ENCODE measurements at regions not wholly inside any gene's neighbourhood (a gene's known extent, or its start where the extent isn't known, plus 50 kb on each side); places are given as distances from the start of the nearest gene placed in this dataset.

DNA sequence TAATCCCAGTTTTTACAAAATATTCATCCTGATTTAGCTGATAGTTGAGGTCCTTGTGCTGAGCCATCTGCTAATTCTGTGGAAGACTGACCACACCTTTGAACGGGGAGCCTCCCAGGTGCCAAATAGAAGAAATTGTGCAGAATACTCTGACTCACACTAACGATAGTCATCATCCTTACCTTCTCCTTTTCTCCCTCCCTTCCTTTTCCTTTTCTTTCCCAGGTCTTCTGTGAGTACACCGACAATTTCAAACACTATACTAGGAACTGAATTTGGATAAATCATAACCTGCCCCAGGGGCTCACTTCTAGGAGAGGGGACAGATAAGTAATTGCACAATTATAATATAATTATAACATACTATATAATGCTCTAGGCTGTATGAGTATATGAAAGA, 73.1 kb upstream of the CTSC start:
- no peak for DNase-seq (ENCODE audit: low read depth in 1 of 2, low spot score in 1 of 2)
- Histone ChIP-seq H3K27me3 (ENCODE audit: insufficient read depth, poor library complexity, severe bottlenecking) (no peaks in the 10 kb centered on the region), H3K27ac (replicated peaks) (no peak overlapping the region), H3K4me3 (replicated peaks; ENCODE audit: insufficient read depth, low read length) (no peak overlapping the region)
- TF ChIP-seq, protein P1, sequence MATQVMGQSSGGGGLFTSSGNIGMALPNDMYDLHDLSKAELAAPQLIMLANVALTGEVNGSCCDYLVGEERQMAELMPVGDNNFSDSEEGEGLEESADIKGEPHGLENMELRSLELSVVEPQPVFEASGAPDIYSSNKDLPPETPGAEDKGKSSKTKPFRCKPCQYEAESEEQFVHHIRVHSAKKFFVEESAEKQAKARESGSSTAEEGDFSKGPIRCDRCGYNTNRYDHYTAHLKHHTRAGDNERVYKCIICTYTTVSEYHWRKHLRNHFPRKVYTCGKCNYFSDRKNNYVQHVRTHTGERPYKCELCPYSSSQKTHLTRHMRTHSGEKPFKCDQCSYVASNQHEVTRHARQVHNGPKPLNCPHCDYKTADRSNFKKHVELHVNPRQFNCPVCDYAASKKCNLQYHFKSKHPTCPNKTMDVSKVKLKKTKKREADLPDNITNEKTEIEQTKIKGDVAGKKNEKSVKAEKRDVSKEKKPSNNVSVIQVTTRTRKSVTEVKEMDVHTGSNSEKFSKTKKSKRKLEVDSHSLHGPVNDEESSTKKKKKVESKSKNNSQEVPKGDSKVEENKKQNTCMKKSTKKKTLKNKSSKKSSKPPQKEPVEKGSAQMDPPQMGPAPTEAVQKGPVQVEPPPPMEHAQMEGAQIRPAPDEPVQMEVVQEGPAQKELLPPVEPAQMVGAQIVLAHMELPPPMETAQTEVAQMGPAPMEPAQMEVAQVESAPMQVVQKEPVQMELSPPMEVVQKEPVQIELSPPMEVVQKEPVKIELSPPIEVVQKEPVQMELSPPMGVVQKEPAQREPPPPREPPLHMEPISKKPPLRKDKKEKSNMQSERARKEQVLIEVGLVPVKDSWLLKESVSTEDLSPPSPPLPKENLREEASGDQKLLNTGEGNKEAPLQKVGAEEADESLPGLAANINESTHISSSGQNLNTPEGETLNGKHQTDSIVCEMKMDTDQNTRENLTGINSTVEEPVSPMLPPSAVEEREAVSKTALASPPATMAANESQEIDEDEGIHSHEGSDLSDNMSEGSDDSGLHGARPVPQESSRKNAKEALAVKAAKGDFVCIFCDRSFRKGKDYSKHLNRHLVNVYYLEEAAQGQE (IDR thresholded peaks at IDR 0.05; ENCODE audit: insufficient replicate concordance, low read depth): no peak
- TF ChIP-seq GABPA (IDR thresholded peaks at IDR 0.05; ENCODE audit: low read depth) (no peak), SPI1 (IDR thresholded peaks at IDR 0.05; ENCODE audit: borderline replicate concordance, low read depth) (no peak), POLR2AphosphoS5 (IDR thresholded peaks at IDR 0.05; ENCODE audit: low read depth) (no peak)
- TF ChIP-seq, protein P2, sequence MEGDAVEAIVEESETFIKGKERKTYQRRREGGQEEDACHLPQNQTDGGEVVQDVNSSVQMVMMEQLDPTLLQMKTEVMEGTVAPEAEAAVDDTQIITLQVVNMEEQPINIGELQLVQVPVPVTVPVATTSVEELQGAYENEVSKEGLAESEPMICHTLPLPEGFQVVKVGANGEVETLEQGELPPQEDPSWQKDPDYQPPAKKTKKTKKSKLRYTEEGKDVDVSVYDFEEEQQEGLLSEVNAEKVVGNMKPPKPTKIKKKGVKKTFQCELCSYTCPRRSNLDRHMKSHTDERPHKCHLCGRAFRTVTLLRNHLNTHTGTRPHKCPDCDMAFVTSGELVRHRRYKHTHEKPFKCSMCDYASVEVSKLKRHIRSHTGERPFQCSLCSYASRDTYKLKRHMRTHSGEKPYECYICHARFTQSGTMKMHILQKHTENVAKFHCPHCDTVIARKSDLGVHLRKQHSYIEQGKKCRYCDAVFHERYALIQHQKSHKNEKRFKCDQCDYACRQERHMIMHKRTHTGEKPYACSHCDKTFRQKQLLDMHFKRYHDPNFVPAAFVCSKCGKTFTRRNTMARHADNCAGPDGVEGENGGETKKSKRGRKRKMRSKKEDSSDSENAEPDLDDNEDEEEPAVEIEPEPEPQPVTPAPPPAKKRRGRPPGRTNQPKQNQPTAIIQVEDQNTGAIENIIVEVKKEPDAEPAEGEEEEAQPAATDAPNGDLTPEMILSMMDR (IDR thresholded peaks at IDR 0.05; ENCODE audit: insufficient read depth, low read length): no peak

DNA sequence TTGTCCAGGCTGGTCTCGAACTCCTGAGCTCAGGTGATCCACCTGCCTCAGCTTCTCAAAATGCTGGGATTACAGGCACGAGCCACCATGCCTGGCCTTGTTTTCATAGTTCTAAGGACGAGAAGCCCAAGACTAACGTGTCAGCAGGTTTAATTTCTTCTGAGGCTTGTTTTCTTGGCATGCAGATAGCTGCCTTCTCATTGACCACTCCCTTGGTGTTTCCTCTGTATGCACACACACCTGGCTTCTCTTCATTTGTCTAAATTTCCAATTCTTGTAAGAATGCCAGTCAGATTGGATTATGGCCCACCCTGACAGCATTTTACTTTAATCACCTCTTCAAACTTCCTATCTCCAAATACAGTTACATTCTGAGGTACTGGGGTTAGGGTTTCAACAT, 72.5 kb upstream of the CTSC start:
- H3K27ac ChIP-seq (replicated peaks): no peak overlapping the region
- no peak for DNase-seq (ENCODE audit: low read depth in 1 of 2, low spot score in 1 of 2)
- H3K27me3 ChIP-seq (ENCODE audit: insufficient read depth, poor library complexity, severe bottlenecking): no peaks in the 10 kb centered on the region
- TF ChIP-seq SPI1 (IDR thresholded peaks at IDR 0.05; ENCODE audit: borderline replicate concordance, low read depth) (no peak), GABPA (IDR thresholded peaks at IDR 0.05; ENCODE audit: low read depth) (no peak), POLR2AphosphoS5 (IDR thresholded peaks at IDR 0.05; ENCODE audit: low read depth) (no peak)
- TF ChIP-seq, protein P2 (IDR thresholded peaks at IDR 0.05; ENCODE audit: insufficient read depth, low read length): no peak
- TF ChIP-seq, protein P1 (IDR thresholded peaks at IDR 0.05; ENCODE audit: insufficient replicate concordance, low read depth): no peak
- no peak overlapping the region for H3K4me3 ChIP-seq (replicated peaks; ENCODE audit: insufficient read depth, low read length)

DNA sequence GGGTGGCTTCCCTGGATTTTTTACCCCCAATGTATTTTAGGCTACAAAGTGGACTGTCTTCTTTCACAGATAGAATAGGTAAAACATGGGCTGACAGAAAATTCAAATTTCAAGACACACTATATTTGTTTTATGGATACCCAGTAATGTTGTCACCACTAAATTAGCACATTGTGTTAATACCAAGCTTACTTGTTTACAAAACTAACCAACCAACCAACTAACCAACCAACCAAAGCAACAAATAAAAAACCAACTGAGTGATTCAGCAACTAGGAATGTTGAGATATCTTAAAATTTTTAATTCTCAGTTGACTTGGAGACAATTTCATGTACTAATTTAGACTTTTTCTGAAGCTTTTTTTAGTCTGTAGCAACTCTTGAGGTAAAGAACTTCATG, 69.3 kb upstream of the CTSC start:
- H3K27ac ChIP-seq (replicated peaks): no peak overlapping the region
- H3K27me3 ChIP-seq (ENCODE audit: insufficient read depth, poor library complexity, severe bottlenecking): no peaks in the 10 kb centered on the region
- H3K4me3 ChIP-seq (replicated peaks; ENCODE audit: insufficient read depth, low read length): no peak overlapping the region
- no peak for TF ChIP-seq SPI1 (IDR thresholded peaks at IDR 0.05; ENCODE audit: borderline replicate concordance, low read depth)
- TF ChIP-seq, protein P1 (IDR thresholded peaks at IDR 0.05; ENCODE audit: insufficient replicate concordance, low read depth): no peak
- TF ChIP-seq POLR2AphosphoS5 (IDR thresholded peaks at IDR 0.05; ENCODE audit: low read depth): no peak
- TF ChIP-seq, protein P2 (IDR thresholded peaks at IDR 0.05; ENCODE audit: insufficient read depth, low read length): no peak
- TF ChIP-seq GABPA (IDR thresholded peaks at IDR 0.05; ENCODE audit: low read depth): no peak
- DNase-seq (ENCODE audit: low read depth in 1 of 2, low spot score in 1 of 2): no peak

Measured in HL-60 (cell line).